Keratinocyte (primary cell): ENCODE measurements at regions not wholly inside any gene's neighbourhood (a gene's known extent, or its start where the extent isn't known, plus 50 kb on each side); places are given as distances from the start of the nearest gene placed in this dataset.

Source experiments
- DNase-seq: peaks from one replicate; pipeline ENCODE4 v3.0.0-alpha.2; 2011; ENCODE audit warnings: low read depth, missing footprints, low spot score
- FAIRE-seq: peaks from 2 replicates; lab custom pipeline; 2011; peaks lifted over from hg19 to GRCh38; lab: Jason Lieb, UNC
- H2AFZ ChIP-seq: 2 replicates; pipeline ENCODE4 v1.6.0; 2012; ENCODE audit warnings: low read length, control low read depth, inconsistent platforms; ENCODE audit not compliant: control insufficient read depth
- H3K27ac ChIP-seq: 2 replicates; pipeline ENCODE4 v1.5.1; 2011; ENCODE audit warnings: low read length; ENCODE audit not compliant: control insufficient read depth, insufficient read depth
- H3K27me3 ChIP-seq: 3 replicates; pipeline ENCODE4 v1.6.0; 2011; ENCODE audit warnings: low read length; ENCODE audit not compliant: control insufficient read depth, insufficient read depth; ENCODE audit errors: extremely low read depth
- H3K36me3 ChIP-seq, 2 experiments: 2 replicates in 1 of 2; 3 replicates in 1 of 2; pipeline ENCODE4 v1.5.1; 2011; ENCODE audit warnings: low read length in 2 of 2, mild to moderate bottlenecking in 1 of 2; ENCODE audit not compliant: control insufficient read depth in 2 of 2, insufficient read depth in 2 of 2; ENCODE audit errors: extremely low read depth in 1 of 2
- H3K4me1 ChIP-seq: 3 replicates; pipeline ENCODE4 v1.5.1; 2011; ENCODE audit warnings: low read length; ENCODE audit not compliant: control insufficient read depth, insufficient read depth; ENCODE audit errors: extremely low read depth
- H3K4me2 ChIP-seq: 3 replicates; pipeline ENCODE4 v1.6.0; 2011; ENCODE audit warnings: low read depth, low read length; ENCODE audit not compliant: control insufficient read depth, insufficient read depth; ENCODE audit errors: extremely low read depth
- H3K4me3 ChIP-seq, 3 experiments: fragments of 200-600 bp in 1 of 3; sonication (generic) in 1 of 3; 2 replicates in 2 of 3; 3 replicates in 1 of 3; pipeline ENCODE4 v1.5.1; 2011 to 2016; ENCODE audit warnings: low read length in 3 of 3, mild to moderate bottlenecking in 3 of 3, control low read depth in 2 of 3, inconsistent platforms in 1 of 3, low read depth in 1 of 3, mixed read lengths in 1 of 3, mixed run types in 1 of 3, moderate library complexity in 1 of 3; ENCODE audit not compliant: control insufficient read depth in 2 of 3, insufficient read depth in 2 of 3; ENCODE audit errors: extremely low read depth in 1 of 3
- H3K79me2 ChIP-seq: 2 replicates; pipeline ENCODE4 v1.6.0; 2012; ENCODE audit warnings: low read length; ENCODE audit not compliant: control insufficient read depth, insufficient read depth
- H3K9ac ChIP-seq: 3 replicates; pipeline ENCODE4 v1.6.0; 2011; ENCODE audit warnings: low read length; ENCODE audit not compliant: control insufficient read depth, insufficient read depth; ENCODE audit errors: extremely low read depth
- H3K9me1 ChIP-seq: 3 replicates; pipeline ENCODE4 v1.6.0; 2011; ENCODE audit warnings: low read length; ENCODE audit not compliant: control insufficient read depth, insufficient read depth; ENCODE audit errors: extremely low read depth
- H3K9me3 ChIP-seq: 2 replicates; pipeline ENCODE4 v1.5.1; 2012; ENCODE audit warnings: low read depth, low read length; ENCODE audit not compliant: control insufficient read depth
- H4K20me1 ChIP-seq: 3 replicates; pipeline ENCODE4 v1.6.0; 2011; ENCODE audit warnings: low read length; ENCODE audit not compliant: control insufficient read depth, insufficient read depth; ENCODE audit errors: extremely low read depth
- CTCF ChIP-seq, 3 experiments: IDR thresholded peaks in 1 of 3; conservative IDR thresholded peaks in 1 of 3; optimal IDR thresholded peaks in 1 of 3; 2 replicates in 2 of 3; 3 replicates in 1 of 3; pipeline versions ENCODE3 to v1.5.1; 2011; ENCODE audit warnings: low read length in 3 of 3, mild to moderate bottlenecking in 3 of 3, moderate library complexity in 2 of 3, control low read depth in 1 of 3, inconsistent platforms in 1 of 3; ENCODE audit not compliant: insufficient read depth in 2 of 3; ENCODE audit errors: extremely low read depth in 1 of 3
- EZH2 ChIP-seq: IDR thresholded peaks from one replicate; pipeline ENCODE4 v1.6.1; 2012; ENCODE audit warnings: inconsistent platforms, mild to moderate bottlenecking, low read length, moderate library complexity
- dilution Hi-C: fragments of 300-500 bp; cut with MboI; formaldehyde crosslinking; loops from one replicate; pipeline ENCODE4 v1.7.0; 2020; ENCODE audit warnings: low sequenced_read_pairs; ENCODE audit not compliant: extremely low pct_ligation_motif_present

GRCh38 chr13:50422181-50423148 is 407.2 kb downstream of the KCNRG start:
- no peak overlapping the region for H3K4me3 ChIP-seq
- DNase-seq = no peak

GRCh38 chr13:50424993-50425392 is 409.7 kb downstream of the KCNRG start:
- H2AFZ ChIP-seq = no peak overlapping the region
- H3K9me3 ChIP-seq = no peaks in the 10 kb centered on the region
- no peak overlapping the region for H3K4me2 ChIP-seq
- DNase-seq = no peak
- peaks cover 3% of the 10 kb centered on the region for H3K4me1 ChIP-seq
- no peaks in the 10 kb centered on the region for H3K79me2 ChIP-seq
- TF ChIP-seq EZH2 (no peak), CTCF (optimal IDR thresholded peaks at IDR 0.05 in 1 of 3, IDR thresholded peaks at IDR 0.05 in 1 of 3, conservative IDR thresholded peaks at IDR 0.05 in 1 of 3; ENCODE audit: extremely low read depth in 1 of 3, insufficient read depth in 2 of 3, low read length in 3 of 3) (no peak)
- dilution Hi-C loops = no loop called here
- H3K9me1 ChIP-seq = no peaks in the 10 kb centered on the region
- H3K27ac ChIP-seq = no peak overlapping the region
- FAIRE-seq = no peak
- H3K4me3 ChIP-seq = no peak overlapping the region
- no peaks in the 10 kb centered on the region for H3K36me3 ChIP-seq
- no peak overlapping the region for H3K9ac ChIP-seq
- H3K27me3 ChIP-seq = no peaks in the 10 kb centered on the region
- H4K20me1 ChIP-seq = no peaks in the 10 kb centered on the region

More at GRCh38 chr13:50422181-50423148, 407.2 kb downstream of the KCNRG start:
- FAIRE-seq = no peak
- Histone ChIP-seq H3K9me3 (no peaks in the 10 kb centered on the region), H3K9me1 (no peaks in the 10 kb centered on the region), H3K27me3 (no peaks in the 10 kb centered on the region), H3K79me2 (no peaks in the 10 kb centered on the region), H3K9ac (no peak overlapping the region), H2AFZ (no peak overlapping the region), H3K4me2 (no peak overlapping the region), H4K20me1 (no peaks in the 10 kb centered on the region), H3K4me1 (peaks cover 3% of the 10 kb centered on the region), H3K36me3 (no peaks in the 10 kb centered on the region), H3K27ac (no peak overlapping the region)
- TF ChIP-seq EZH2 = no peak
- no peak for TF ChIP-seq CTCF (optimal IDR thresholded peaks at IDR 0.05 in 1 of 3, IDR thresholded peaks at IDR 0.05 in 1 of 3, conservative IDR thresholded peaks at IDR 0.05 in 1 of 3; ENCODE audit: extremely low read depth in 1 of 3, insufficient read depth in 2 of 3, low read length in 3 of 3)
- dilution Hi-C loops = no loop called here
